Fibroblast of skin of scalp (primary cell): ENCODE measurements at regions not wholly inside any gene's neighbourhood (a gene's known extent, or its start where the extent isn't known, plus 50 kb on each side); places are given as distances from the start of the nearest gene placed in this dataset.

Source experiments
- DNase-seq: peaks from one replicate; pipeline ENCODE4 v3.0.0-alpha.2; 2013

GRCh38 chr12:130104571-130105106 is 57.6 kb upstream of the FZD10 start:
- no peak for DNase-seq

DNA sequence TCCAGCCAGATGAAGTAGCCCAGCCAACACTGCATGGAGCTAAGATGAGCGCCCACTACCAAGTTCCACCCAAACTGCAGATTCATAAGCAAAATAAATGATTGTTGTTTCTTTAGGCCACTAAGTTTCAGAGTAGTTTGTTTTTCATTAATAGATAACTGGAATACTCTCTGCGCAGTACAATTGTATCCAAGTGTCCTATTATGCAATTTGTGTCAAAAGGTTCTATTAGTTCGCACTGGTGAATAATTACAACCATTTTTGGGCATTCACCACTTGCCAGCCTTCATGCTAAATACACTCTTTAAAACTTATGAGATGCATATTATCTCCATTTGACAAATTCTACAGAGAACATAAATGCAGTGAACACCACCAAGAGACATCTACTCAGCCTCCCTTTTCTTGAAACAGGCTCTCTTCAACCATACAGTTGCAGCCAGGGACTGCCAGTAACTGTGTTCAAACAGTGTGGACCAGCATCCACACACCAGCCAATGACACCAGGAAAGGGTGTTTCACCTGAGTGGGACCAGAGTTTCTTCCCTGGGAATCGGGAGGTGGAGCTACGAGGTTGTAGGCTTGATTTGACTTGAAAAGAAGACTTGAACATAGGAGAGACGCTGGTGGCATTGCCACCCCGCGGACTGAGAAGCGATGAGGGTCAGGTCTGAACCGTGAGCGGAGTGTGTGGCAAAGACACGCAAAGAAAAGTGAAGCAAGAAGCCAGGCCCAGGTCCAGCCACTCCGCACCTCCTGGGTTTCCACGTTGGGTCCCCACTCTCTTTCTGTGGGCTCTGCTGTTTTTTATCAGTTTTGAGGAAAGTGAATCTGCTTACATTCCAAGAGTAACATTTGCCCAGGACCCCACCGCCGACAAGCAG is 53.0 kb upstream of the FZD10 start:
- no peak for DNase-seq

- DNase-seq = no peak
Measured at GRCh38 chr12:130110914-130111313, 51.4 kb upstream of the FZD10 start.

DNA sequence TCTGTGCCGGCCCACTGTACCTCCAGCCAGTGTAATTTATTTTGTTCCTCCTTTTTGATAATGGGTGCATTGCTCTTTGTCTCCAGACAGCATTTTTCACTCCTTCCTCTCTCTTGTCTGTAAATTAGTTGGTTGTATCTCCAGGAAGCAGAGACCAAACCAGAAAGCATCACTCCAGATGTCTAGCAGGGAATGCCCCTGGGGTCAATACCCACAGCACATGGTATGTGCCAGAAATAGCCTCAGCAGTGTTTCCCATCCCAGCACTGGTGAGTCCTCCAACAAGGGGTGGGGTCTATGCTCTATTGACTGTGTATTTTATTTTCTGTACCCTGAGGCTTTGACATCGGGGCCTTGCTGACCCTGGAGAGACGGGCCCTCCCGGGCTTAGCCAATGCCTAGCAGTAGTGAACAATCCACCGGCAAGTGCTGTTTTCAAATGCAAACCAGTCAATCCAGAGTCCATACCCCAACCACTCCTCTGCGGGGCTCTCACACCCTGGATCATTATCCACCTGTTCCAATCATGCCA is 50.2 kb upstream of the FZD10 start:
- DNase-seq = no peak
